ENCODE measurements at regions not wholly inside any gene's neighbourhood (a gene's known extent, or its start where the extent isn't known, plus 50 kb on each side); places are given as distances from the start of the nearest gene placed in this dataset.

- TF ChIP-seq CTCF (IDR thresholded peaks at IDR 0.05), result no peak
- TF ChIP-seq POLR2AphosphoS5 (IDR thresholded peaks at IDR 0.05; ENCODE audit: low read depth, low read length), result no peak
- no peak for TF ChIP-seq TCF7L2 (IDR thresholded peaks at IDR 0.05; ENCODE audit: low read depth, low read length)
- TF ChIP-seq SIN3A (IDR thresholded peaks at IDR 0.05; ENCODE audit: borderline replicate concordance, insufficient read depth, low read depth, low read length), result no peak
- no peak for TF ChIP-seq REST (IDR thresholded peaks at IDR 0.05; ENCODE audit: insufficient read depth in 1 of 2, low read depth in 2 of 2, low read length in 1 of 2)
Measured at GRCh38 chr21:27408826-27409225, 441.9 kb upstream of the ADAMTS5 start.
